ENCODE measurements at regions not wholly inside any gene's neighbourhood (a gene's known extent, or its start where the extent isn't known, plus 50 kb on each side); places are given as distances from the start of the nearest gene placed in this dataset.
"Not testable (repeated sequence)": the region's sequence is repeated elsewhere in the genome, so short reads cannot be mapped to it uniquely, and the experiment has no call there.

DNA sequence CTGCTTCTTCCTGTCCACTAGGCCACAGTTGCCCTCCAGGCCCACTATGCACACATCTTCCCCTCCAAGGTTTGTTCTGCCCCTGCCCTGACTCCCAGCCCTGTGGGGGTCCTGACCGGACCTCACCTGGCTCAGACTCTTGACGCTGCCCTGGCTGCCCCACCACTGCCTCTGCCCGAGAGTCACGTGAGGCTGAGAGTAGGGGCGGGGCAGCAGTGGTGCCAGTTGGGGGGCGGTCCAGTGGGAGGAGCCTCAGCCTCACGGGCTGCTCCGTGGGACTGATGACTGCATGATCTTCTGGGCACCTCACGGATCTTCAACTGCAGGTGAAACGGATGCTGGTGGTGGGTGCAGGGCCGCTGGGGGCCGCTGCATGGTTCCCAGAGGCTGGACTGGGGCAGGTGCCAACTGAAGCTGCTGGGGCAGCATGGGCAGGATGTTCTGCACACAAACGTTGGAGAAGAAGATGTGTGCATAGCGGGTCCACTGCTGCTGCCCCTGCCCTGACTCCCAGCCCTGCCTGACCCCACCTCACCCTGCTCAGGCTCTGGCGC lies 77.6 kb downstream of the HHIPL2 start:
- not testable (repeated sequence) for DNase-seq

DNA sequence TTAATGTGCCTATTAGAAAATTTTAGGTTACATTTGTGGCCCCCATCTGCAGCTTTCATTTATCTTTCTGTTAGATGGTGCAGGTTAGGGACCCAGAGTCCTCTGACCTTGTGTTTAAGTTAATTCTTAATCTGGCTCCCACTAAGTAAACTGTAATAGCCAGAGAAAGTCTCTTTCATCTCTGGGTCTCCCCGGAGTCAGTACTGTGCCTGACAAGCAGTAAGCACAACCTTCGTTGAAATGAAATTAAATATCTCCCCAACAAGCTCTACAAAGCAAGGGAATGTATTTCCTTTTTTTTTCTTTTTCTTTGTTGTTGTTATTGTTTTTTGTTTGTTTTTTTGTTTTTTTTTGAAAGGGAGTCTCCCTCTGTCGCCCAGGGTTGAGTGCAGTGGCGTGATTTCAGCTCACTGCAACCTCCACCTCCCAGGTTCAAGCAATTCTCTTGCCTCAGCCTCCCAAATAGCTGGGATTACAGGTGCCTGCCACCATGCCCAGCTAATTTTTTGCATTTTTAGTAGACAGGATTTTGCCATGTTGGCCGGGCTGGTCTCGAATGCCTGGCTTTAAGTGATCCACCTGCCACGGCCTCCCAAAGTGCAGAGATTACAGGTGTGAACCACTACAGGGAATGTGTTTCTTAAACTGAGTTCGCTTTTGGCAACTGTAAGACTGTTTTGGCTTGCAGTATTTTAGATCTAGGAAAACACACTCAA lies 81.6 kb downstream of the HHIPL2 start:
- no peak for DNase-seq

DNA sequence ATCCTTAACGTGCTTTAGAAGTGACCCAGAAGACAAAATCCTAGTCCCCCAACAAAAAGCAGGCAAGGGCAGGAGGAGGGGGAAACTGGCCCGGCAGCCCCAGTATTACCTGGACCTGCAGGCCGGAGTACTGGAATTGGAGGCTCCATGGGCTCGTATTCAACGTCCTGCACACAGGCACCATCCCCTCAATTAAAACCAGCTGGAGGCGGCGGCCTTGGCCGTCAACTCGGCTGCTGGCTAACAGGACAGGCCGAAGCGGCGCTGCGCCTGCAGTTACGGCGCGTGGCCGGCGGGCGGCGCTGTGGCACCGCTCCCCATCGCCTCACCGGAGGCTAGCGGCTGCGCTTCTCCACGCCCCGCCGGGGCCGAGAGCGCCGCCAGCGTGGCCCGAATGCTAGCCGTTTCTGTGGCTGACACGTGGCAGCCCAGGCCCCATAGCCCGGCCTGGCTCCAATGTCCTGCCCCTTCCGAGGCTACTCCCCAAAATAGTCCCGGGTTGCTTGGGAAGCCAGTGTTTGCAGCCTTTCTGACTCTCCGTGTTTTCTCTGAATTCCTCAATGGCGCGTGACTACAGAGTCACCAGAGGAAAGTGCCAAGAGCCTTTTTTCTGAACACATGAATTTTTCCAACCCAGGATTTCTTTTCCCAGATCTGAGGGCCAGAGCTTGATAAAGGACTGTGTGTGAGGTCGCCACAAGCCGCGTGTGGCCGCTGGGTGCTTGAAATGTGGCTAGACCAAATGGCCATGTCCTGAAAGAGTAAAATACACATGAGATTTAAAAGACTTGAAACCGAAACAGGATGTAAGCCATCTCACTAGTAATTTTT lies 82.5 kb downstream of the HHIPL2 start:
- peak; percentile 96 for DNase-seq

DNA sequence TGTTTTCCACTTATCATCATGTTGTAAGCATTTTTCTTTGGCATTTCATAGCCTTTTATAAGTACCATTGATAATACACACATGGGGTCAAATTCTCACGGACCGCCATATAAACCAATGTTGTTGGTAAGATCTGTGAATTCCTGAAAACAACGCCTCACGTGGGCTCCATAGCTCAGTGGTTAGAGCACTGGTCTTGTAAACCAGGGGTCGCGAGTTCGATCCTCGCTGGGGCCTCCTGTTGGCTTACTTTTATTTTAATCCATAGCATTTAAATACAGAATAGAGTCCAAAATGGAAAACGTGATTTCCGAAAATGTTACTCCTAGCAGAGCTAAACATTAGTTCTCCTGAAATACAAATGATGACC lies 83.1 kb downstream of the HHIPL2 start:
- peak; percentile 82 for DNase-seq

DNA sequence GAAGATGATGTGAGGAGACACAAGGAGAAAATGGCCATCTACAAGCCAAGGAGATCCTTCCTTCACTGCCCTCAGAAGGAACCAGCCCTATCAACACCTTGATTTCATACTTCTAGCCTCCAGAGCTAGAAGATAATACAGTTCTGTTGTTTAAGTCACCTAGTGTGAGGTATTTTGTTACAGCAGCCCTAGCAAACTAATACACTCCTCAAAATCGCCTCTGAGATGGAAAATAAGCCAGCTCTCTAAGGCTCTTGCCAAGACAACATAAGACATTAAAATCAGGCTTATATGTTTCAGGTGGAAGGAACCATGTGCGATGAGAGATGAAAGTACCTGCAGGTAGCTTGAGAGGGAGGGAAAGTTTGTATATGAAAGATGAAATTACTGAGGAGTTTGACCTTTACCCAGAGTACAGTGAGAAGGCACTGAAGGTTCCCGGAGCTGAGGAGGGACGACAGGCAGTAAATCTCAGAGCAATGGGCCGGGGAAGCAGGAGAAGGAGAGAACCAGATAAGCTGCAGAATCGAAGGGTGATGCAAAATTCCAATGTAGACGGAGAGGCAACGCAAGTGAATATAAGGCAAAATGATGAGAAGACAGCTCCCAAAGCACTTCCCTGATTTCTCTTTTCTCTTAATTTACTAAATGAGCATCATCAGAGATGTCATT lies 84.7 kb downstream of the HHIPL2 start:
- DNase-seq = no peak

DNA sequence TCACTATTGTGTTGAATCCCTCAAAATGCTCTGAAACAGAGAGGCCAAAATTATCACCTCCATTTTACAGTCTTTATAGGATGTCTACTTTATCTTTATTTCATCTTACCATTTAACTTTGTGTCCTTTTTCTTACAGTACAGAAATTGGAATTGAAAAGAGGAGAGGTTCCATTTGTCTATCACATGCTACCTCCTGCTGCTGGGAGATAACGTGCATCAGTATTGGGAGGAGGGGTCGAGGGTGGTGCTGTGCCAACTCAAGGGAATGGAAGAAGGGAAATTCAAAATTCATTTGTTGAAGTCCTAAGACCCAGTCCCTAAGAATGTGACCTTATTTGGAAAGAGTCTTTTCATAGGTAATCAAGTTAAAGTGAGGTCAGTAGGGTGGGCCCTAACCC lies 85.3 kb downstream of the HHIPL2 start:
- no peak for DNase-seq

DNA sequence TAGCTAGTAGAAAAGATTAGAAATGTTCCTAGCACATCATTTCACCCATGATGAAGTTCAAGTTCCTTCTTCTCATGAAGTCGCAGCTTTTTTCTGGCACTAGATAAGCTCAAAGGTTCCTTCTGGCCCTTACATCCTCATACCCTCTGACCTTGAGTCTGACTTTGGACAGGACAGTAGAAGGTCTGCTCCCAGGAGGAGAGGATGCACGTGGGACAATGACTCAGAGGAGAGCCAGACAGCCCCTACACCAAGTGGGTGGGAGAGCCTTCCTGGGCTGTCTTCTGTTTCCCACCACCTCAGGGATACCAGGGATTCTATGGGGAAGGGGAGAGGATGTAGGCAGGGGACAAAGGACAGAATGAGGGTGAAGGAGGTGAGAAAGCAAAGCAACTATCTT lies 86.0 kb downstream of the HHIPL2 start:
- no peak for DNase-seq

DNA sequence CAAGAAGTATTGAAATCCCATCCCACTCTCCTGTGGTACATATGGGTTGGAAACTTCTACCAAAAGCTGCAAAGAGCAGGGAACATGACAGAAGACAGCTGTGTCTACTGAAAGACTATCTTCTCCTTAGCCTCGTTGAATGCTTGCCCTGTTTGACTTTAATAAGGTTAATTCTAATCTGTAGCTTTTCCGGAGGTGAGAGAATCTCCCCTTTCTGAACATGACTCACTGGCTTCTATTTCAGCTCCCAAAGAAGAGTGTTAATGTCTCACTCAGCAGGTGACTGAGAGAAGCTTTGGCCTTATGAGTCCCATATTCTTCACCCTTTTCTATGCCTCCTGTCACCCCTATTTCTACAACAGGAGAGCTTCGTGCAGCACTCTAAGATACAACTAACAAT lies 88.3 kb downstream of the HHIPL2 start:
- no peak for DNase-seq

DNA sequence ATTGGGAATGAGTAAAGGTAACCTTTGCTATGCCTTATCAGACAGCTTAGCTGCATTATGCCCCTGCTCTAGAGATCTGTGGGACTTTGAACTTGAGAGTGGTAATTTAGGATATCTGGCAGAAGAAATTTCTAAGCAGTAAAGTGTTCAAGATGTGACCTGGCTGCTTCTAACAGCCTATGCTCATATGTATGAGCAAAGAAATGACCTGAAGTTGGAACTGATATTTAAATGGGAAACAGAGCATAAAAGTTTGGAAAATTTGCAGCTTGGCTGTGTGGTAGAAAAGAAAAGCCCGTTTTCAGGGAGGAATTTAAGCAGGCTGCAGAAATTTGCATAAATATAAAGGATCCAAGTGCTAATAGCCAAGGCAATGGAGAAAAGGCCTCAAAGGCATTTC lies 90.4 kb downstream of the HHIPL2 start:
- no peak for DNase-seq

DNA sequence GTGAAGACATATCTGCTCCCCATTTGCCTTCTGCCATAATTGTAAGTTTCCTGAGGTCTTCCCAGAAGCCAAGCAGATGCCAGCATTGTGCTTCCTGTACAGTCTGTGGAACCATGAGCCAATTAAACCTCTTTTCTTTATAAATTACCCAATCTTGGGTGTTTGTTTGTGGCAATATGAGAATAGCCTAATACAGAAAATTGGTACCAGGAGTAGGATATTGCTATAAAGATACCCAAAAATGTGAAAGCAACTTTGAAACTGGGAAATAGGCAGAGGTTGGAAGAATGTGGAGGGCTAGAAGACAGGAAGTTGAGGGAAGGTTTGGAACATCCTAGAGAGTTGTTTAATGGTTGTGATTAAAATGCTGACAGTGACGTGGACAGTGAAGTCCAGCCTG lies 90.8 kb downstream of the HHIPL2 start:
- DNase-seq = no peak

DNA sequence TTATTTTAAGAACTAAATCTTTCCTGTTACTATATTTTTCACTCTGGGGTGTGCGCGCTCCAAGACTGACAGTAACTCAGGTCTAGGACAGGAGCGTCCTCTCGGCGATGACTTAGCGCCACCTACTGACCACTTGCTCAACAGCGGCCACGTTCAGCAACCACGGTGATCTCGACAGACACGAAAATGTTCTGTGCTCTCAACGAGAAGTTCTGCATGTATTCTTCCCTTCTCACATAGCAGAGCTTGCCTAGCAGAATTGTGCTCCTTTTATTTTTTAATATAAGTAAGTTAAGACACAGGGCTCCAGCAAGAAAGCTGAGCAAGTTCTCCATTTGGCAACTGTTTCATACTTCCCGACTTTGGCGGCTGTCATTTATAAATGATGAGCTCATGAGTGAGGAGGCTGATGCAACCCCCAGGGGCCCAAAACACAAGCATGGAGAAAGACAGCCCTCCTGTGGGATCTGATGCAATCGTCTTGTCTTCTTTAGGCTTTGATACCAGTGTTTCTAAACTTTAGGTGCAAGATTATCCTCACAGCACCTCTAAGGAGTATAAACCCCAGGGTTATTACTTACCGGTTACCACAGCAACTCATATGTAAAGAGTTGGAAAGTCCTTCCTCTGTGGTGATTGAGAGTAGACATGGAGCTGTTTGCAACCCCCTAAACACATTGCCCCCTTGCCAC lies 92.6 kb downstream of the HHIPL2 start:
- DNase-seq = peak; percentile 89

DNA sequence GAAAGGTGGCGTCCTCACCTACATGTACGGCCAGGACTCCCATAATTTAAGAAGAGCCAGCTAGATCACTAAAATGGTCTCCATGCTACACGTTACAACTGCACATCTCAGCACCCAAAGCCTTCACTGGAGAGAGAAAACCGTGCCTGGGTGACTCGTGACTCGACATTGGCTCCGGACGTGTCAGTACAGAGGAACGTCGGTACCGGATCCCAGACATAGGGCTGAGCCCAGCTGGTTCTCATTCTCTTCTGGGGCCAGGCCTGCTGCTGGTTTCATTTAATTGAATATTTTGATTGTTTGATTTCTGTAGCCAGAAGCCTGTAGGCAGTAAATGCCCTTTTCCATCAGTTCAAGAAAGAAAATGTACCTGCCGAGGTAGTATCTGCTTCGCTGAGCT lies 93.1 kb downstream of the HHIPL2 start:
- DNase-seq = no peak

DNA sequence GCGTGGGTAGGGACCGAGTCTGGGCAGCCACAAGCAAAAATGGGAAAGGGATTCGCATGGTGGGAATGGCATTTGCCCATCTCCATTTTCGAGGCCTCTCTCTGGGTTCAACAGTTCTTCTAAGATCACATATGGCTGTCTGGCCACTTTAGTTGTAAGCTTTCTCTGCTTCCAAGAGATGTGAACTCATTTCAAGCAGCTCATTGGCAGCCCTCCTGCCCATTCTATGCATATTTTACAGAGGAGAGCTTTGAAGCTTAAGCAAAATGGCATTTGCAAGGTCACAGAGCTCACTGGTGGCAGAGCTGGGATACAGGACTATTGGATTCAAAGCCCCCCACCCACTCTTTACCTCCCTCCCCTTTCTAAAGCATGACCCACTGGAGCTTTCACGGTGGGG lies 93.7 kb downstream of the HHIPL2 start:
- no peak for DNase-seq

DNA sequence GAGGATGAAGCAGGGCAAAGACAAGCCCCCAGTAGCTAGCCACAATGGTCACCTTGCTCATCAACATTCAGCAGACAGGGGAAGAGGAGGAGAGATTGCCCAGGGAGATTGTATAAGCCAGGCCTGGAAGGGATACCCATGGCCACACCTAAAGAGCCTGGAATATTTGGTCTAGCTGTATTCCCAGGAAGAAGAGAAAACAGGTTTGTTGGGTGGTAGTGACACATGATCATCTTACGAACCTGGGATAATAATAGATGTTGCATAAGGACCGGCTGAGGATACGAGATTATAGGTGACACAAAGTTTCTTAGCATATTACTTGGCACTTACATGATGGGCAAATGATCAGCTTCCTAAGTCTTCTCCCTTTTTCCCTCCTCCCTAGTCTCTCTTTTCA lies 95.9 kb downstream of the HHIPL2 start:
- no peak for DNase-seq

DNA sequence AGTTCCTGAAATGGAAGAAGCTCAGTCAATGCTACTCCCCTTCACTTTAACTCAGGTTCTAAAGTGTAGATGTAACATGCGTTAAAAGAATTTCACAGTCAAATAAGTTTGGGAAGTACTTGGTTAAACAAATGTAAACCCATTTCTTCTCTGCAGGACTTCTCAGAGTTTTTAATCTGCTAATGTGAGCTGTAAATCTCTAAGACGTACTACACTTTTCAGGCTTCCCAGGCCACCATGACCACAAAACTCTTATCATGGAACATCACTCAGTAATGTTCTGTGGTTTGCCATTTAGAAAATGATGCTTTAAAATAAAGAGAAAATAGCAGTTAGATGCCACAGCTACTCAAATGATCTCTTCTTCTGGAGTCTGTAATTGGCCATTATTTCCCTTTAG lies 104.3 kb downstream of the HHIPL2 start:
- no peak for DNase-seq

DNA sequence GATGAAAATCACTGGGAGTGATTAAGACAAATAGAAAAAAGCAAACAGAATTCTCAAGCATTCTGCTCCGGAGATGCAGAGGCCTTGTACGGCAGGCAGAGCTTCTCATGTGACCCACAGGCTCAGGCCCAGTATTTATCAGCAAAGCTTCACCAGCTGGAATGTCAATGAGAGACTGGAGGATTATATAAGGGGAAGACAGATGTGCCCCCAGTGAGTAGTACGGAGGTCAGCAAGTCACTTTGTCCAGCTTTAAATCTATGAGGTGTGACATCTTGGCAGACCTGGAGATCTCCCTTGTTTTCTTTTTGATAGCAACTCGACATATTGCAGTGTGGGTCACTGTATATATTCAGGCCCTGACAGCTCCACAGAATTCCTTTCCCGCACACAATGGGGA lies 106.8 kb downstream of the HHIPL2 start:
- DNase-seq = no peak

DNA sequence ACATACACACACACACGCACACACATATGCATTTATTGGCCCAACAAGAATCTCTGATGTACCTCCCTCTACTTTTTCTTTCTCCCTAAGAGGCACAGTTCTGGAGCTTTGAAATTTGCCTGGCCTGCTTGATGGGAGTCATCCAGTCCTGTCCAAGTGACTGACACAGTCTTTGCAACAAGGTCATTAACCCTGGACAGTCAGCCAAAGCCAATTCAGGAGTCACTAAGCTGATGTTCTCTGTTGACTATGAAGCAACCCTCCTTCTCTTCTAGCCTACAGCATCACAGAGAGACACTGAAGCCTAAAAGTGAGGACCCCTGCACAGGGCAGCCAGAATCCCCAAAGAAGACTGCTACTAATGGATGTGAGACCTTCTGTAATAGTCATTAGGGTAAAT lies 123.1 kb downstream of the HHIPL2 start:
- DNase-seq = no peak

DNA sequence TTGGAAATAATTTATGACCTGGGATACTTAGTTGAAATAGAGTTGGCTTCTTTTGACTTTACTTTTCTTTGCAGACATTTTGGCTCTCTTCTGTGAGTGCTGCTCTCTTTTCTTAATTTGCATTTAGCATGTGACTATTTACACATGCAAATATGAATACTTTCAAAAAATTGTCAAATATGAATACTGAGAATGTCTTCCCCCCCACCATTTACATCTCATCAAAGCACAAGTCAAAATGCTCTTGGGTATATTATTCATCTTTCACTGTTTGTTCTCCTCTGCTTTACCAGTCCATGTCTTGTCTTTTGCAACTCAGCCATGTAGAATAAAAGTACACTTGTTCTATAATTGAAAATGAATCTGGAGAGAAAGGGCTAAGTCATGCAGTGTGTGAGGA lies 126.5 kb downstream of the HHIPL2 start:
- DNase-seq = no peak

DNA sequence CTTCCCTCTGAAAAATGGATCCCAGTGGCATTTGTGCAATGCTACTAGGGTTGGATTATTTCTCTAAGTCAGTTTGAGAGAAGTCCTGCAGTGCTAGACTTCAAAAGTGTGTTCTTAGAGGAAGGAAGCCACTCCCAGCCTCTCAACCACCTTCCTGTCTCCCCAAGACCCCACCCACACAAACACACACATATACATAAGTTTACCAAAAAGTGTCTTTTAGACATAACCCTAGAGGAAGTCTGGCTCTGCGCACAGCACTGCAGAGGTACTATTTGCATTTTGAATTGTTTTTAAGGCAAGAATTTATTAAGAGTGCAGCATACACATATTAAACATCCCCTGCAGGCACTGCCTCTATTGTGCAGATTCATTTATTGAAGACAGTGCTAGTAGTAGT lies 127.3 kb downstream of the HHIPL2 start:
- DNase-seq = no peak

DNA sequence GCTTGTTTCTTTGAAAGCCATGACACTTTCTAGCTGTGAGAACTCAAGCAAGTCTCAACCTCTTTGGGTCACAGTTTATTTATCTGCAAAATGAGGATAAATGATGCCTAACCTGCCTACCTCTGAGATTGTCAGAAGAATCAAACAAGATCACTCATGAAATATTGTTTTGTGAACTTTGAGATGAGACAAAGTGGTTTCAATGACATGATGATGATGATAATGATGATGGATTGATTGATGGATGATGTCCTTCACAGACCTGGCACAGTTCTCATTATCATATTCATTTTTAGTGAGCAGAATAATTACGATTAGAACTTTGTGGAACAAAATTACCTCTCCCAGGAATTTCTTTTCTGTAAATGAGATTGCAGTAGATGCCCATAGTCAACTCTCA lies 129.2 kb downstream of the HHIPL2 start:
- DNase-seq = no peak

DNA sequence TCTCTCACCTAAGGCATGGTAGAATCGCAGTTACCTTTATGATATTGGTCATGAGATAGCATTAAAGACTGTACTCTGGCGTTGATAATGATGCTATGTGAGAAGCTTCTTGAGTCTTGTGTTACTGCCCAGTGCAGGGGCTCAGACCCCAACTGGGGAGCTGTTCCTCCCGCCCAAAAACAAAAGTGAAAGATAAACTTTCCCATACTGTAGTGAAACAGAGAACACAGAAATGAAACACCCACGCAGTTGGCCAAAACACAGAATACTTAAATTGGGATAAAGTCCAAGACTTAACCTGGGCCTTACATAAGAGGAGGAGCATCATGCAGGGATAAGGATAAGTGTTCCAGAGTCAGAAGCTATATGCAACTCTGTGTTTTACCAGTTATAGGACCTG lies 130.6 kb downstream of the HHIPL2 start:
- DNase-seq = no peak

DNA sequence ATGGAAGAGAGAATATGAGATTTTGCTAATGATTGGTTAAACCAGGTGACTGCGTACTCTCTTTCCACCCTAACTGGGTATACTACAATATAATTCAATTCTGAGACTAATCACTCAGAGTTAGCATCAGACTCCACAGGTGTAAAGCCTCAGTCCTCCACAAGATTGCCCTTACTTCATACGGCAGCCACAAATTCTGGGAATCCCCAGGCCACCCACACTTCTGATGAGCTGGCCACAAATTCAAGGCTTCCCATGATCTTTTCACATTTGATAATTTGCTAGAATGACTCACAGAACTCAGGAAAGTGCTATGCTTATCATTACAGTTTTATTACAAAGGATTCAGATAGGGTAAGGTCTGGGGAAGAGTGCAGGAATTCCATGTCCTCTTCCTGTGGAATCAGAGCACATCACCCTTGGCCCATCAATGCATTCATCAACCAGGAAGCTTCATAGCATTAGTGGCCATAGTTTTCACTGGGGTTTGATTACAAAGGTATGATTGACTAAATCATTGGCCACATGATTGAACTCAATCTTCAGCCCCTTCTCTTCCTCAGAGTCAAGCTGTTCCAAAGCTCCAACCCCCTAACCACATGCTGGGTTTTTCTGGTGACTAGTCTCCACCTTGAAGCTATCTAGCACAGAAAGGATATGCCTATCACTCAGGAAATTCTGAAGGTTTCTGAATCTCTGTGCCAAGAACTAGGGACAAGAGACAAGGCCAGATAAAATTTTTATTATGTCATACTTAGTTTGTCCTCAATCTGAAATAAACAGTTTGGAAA lies 131.7 kb downstream of the HHIPL2 start:
- no peak for DNase-seq
